ENCODE measurements at regions not wholly inside any gene's neighbourhood (a gene's known extent, or its start where the extent isn't known, plus 50 kb on each side); places are given as distances from the start of the nearest gene placed in this dataset.

- TF ChIP-seq CTCF (IDR thresholded peaks at IDR 0.05; ENCODE audit: low read depth, low read length, missing control alignments): no peak
- DNase-seq (ENCODE audit: low read depth): no peak
- no peak overlapping the region for H3K4me3 ChIP-seq (ENCODE audit: low read depth, low read length)
Observed at GRCh38 chr9:18163146-18163545, 310.8 kb upstream of the ADAMTSL1 start.

GRCh38 chr9:18167733-18168132 lies 306.2 kb upstream of the ADAMTSL1 start:
- TF ChIP-seq CTCF (IDR thresholded peaks at IDR 0.05; ENCODE audit: low read depth, low read length, missing control alignments): no peak
- no peak overlapping the region for H3K4me3 ChIP-seq (ENCODE audit: low read depth, low read length)
- no peak for DNase-seq (ENCODE audit: low read depth)

- no peak for DNase-seq (ENCODE audit: low read depth)
- H3K4me3 ChIP-seq (ENCODE audit: low read depth, low read length): no peak overlapping the region
- TF ChIP-seq CTCF (IDR thresholded peaks at IDR 0.05; ENCODE audit: low read depth, low read length, missing control alignments): no peak
Observed at GRCh38 chr9:18173923-18174322, 300.0 kb upstream of the ADAMTSL1 start.

- DNase-seq (ENCODE audit: low read depth): no peak
- no peak for TF ChIP-seq CTCF (IDR thresholded peaks at IDR 0.05; ENCODE audit: low read depth, low read length, missing control alignments)
Observed at GRCh38 chr9:18182636-18183035, 291.3 kb upstream of the ADAMTSL1 start.

GRCh38 chr9:18183974-18184373 lies 290.0 kb upstream of the ADAMTSL1 start:
- no peak for DNase-seq (ENCODE audit: low read depth)
- no peak for TF ChIP-seq CTCF (IDR thresholded peaks at IDR 0.05; ENCODE audit: low read depth, low read length, missing control alignments)
- H3K4me3 ChIP-seq (ENCODE audit: low read depth, low read length): no peak overlapping the region

More at GRCh38 chr9:18182636-18183035, 291.3 kb upstream of the ADAMTSL1 start:
- no peak overlapping the region for H3K4me3 ChIP-seq (ENCODE audit: low read depth, low read length)

- no peak for TF ChIP-seq CTCF (IDR thresholded peaks at IDR 0.05; ENCODE audit: low read depth, low read length, missing control alignments)
- no peak overlapping the region for H3K4me3 ChIP-seq (ENCODE audit: low read depth, low read length)
- DNase-seq (ENCODE audit: low read depth): no peak
Observed at GRCh38 chr9:18184401-18184800, 289.6 kb upstream of the ADAMTSL1 start.

GRCh38 chr9:18185196-18185595 lies 288.8 kb upstream of the ADAMTSL1 start:
- no peak for DNase-seq (ENCODE audit: low read depth)
- no peak overlapping the region for H3K4me3 ChIP-seq (ENCODE audit: low read depth, low read length)
- no peak for TF ChIP-seq CTCF (IDR thresholded peaks at IDR 0.05; ENCODE audit: low read depth, low read length, missing control alignments)
